Lung (tissue), 11 donors: ENCODE measurements at regions not wholly inside any gene's neighbourhood (a gene's known extent, or its start where the extent isn't known, plus 50 kb on each side); places are given as distances from the start of the nearest gene placed in this dataset.

Source experiments
- ATAC-seq: fragments of 200-7000 bp; cut with Tn5 transposase; one replicate; pipeline ENCODE4 v1.9.1; 2020; ENCODE audit warnings: moderate number of reproducible peaks; ENCODE audit not compliant: insufficient read depth, low FRiP score
- DNase-seq, 3 donors: peaks; one replicate each; pipeline ENCODE4 v3.0.0-alpha.2; 2013 to 2017
- H3K27ac ChIP-seq, 2 donors: one replicate each; pipeline ENCODE4 v1.5.1; 2013; ENCODE audit warnings: mild to moderate bottlenecking in 2 of 2, moderate library complexity in 2 of 2, control low read depth in 1 of 2, inconsistent platforms in 1 of 2, low read depth in 1 of 2, low read length in 1 of 2
- H3K27me3 ChIP-seq, 3 donors: one replicate each; pipeline ENCODE4 v1.5.1; 2013; ENCODE audit warnings: low read length in 2 of 3; ENCODE audit not compliant: control insufficient read depth in 3 of 3, insufficient read depth in 3 of 3
- H3K36me3 ChIP-seq, 4 donors: one replicate each; pipeline ENCODE4 v1.5.1; 2013; ENCODE audit warnings: low read length in 4 of 4, mild to moderate bottlenecking in 1 of 4, moderate library complexity in 1 of 4; ENCODE audit not compliant: control insufficient read depth in 4 of 4, insufficient read depth in 4 of 4
- H3K4me1 ChIP-seq, 5 donors: one replicate each; pipeline ENCODE4 v1.5.1; 2013; ENCODE audit warnings: low read length in 5 of 5, mild to moderate bottlenecking in 2 of 5, moderate library complexity in 1 of 5; ENCODE audit not compliant: control insufficient read depth in 5 of 5, insufficient read depth in 5 of 5
- H3K4me3 ChIP-seq: one replicate; pipeline ENCODE4 v1.5.1; 2013; ENCODE audit warnings: mild to moderate bottlenecking, control low read depth, moderate library complexity
- H3K9ac ChIP-seq, 2 donors: one replicate each; pipeline ENCODE4 v1.5.1; 2013; ENCODE audit warnings: low read length in 2 of 2, control low read depth in 1 of 2; ENCODE audit not compliant: insufficient read depth in 1 of 2
- H3K9me3 ChIP-seq, 4 donors: one replicate each; pipeline ENCODE4 v1.5.1; 2013; ENCODE audit warnings: low read length in 3 of 4, mild to moderate bottlenecking in 1 of 4, moderate library complexity in 1 of 4; ENCODE audit not compliant: control insufficient read depth in 4 of 4, insufficient read depth in 3 of 4
- WGBS, 2 donors: extraction: QIAGEN DNeasy Blood & Tissue Kit; methylation state at CpG; one replicate each; pipeline ENCODE4 v1.1.7; 2013; 5-methylcytosine and 5-hydroxymethylcytosine counted together
- TF ChIP-seq, protein P1 (sequence below): IDR thresholded peaks from 2 replicates; pipeline ENCODE4 v1.5.1; 2012; ENCODE audit warnings: mild to moderate bottlenecking; ENCODE audit errors: control extremely low read depth, extremely low read depth
- donor health status: control.
- donor health status: control.
- donor health status: Bipolar disorder and iron deficiency.
- donor health status: healthy.
- donor health status: DM: yes; HTN: yes; CAD: no.

DNA sequence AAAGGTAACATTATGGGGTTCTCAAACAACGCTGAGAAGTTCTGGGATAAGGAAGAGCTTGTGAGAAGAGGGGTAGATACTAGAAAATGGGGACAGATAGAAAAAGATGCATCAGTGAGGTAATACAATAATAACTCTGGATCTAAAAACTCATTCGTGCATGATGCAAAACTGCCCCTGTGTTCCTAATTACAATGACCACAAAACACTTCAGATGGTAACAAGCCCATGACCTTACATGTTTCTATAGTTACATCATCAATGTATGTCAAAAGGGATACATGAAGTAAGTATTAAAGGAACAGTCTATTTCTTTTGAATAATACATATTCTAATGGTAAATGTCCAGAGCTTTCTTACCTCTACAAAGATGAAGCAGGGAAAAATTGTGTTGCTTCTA lies 110.6 kb upstream of the PLPPR5 start:
- TF ChIP-seq, protein P1, sequence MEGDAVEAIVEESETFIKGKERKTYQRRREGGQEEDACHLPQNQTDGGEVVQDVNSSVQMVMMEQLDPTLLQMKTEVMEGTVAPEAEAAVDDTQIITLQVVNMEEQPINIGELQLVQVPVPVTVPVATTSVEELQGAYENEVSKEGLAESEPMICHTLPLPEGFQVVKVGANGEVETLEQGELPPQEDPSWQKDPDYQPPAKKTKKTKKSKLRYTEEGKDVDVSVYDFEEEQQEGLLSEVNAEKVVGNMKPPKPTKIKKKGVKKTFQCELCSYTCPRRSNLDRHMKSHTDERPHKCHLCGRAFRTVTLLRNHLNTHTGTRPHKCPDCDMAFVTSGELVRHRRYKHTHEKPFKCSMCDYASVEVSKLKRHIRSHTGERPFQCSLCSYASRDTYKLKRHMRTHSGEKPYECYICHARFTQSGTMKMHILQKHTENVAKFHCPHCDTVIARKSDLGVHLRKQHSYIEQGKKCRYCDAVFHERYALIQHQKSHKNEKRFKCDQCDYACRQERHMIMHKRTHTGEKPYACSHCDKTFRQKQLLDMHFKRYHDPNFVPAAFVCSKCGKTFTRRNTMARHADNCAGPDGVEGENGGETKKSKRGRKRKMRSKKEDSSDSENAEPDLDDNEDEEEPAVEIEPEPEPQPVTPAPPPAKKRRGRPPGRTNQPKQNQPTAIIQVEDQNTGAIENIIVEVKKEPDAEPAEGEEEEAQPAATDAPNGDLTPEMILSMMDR = no peak

DNA sequence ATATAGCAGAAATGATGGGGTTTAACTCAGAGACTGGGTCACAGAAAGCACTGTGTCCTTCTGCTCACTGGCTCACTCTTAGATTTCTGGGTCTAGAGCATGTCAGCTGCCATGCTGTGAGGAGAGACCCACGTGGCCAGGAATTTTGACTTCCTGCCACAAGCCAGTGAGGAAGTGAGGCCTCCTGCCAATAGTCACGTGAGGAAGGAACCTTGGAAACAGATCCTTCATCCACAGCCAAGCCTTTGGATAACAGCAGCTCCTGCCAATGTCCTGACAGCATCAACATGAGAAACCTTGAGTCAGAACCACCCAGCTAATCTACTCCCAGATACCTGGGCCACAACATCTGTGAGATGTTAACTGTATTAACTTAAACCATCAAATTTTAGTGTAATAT lies 114.5 kb upstream of the PLPPR5 start:
- H3K27me3 ChIP-seq = no peaks in the 10 kb centered on the region
- peaks cover 0 to 2% (median 0%) of the 10 kb centered on the region in 4 donors for H3K9me3 ChIP-seq
- no peak overlapping the region for H3K9ac ChIP-seq
- no peak overlapping the region for H3K27ac ChIP-seq
- no peaks in the 10 kb centered on the region for H3K36me3 ChIP-seq
- TF ChIP-seq, protein P1 = no peak
- 4 to 9% methylated on average over 2 of the region's 2 CpGs for WGBS, 2 donors
- no peak overlapping the region for H3K4me3 ChIP-seq
- H3K4me1 ChIP-seq = no peaks in the 10 kb centered on the region
- no peak for ATAC-seq
- DNase-seq = peak in 2 of 3 donors; percentile 26 to 43

More for the DNA sequence above, 110.6 kb upstream of the PLPPR5 start:
- Histone ChIP-seq H3K9ac (no peak overlapping the region), H3K36me3 (no peaks in the 10 kb centered on the region), H3K4me3 (no peak overlapping the region), H3K27me3 (no peaks in the 10 kb centered on the region), H3K9me3 (peaks cover 0 to 2% (median 0%) of the 10 kb centered on the region in 4 donors), H3K4me1 (no peaks in the 10 kb centered on the region), H3K27ac (no peak overlapping the region)
- no peak for DNase-seq
- WGBS, 2 donors = 83 to 90% methylated on average over 2 of the region's 2 CpGs
- no peak for ATAC-seq

DNA sequence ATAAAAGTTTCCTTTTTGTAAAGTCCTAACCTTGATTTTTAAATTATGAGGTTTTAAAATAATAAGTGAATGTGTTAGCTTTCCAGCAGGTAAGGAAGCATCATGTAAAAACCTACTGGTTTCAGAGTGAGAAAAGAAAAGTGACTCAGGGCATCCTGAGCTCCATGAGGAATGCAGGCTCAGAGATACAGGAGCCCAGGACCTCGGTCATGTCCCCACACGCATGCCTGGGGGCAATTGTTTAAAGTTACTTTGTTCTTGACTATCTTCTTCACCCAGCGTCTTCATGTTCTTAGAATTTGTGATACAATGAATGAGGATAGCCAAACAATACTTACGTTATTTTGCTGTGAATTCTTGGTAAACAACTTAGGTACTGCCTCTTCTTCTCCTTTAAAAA lies 117.4 kb upstream of the PLPPR5 start:
- H3K4me3 ChIP-seq = no peak overlapping the region
- no peaks in the 10 kb centered on the region for H3K36me3 ChIP-seq
- TF ChIP-seq, protein P1 = no peak
- peaks cover 0 to 2% (median 0%) of the 10 kb centered on the region in 4 donors for H3K9me3 ChIP-seq
- no peak overlapping the region for H3K9ac ChIP-seq
- WGBS, 2 donors = 86 to 91% methylated on average over 4 of the region's 4 CpGs
- H3K27ac ChIP-seq = no peak overlapping the region
- no peaks in the 10 kb centered on the region for H3K27me3 ChIP-seq
- DNase-seq (no peak), ATAC-seq (no peak)
- no peaks in the 10 kb centered on the region for H3K4me1 ChIP-seq

DNA sequence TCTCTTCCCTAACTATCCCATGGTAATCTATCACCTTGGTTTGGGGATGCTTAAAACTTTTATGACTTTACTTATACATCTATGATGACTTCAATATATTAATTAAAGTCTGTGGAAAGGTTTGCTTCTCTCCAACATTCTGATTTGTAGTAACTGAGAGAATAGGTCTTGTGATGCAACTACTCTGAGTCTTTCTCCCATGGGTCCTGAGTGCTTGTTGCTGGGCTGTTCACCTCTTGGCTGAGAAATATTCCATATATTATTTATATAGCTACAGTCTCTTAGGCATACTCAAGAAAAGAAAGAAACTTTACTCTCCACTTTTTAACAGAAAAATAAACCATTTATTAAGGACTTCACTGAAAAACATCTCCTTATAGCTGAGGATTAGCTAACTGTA lies 119.3 kb upstream of the PLPPR5 start:
- Histone ChIP-seq H3K4me1 (no peaks in the 10 kb centered on the region), H3K9me3 (peaks cover 0 to 2% (median 0%) of the 10 kb centered on the region in 4 donors), H3K36me3 (no peaks in the 10 kb centered on the region), H3K27ac (no peak overlapping the region), H3K27me3 (no peaks in the 10 kb centered on the region), H3K9ac (no peak overlapping the region), H3K4me3 (no peak overlapping the region)
- ATAC-seq = no peak
- DNase-seq = no peak
- TF ChIP-seq, protein P1 = no peak
